SW 1271 (cell line): ENCODE measurements at regions not wholly inside any gene's neighbourhood (a gene's known extent, or its start where the extent isn't known, plus 50 kb on each side); places are given as distances from the start of the nearest gene placed in this dataset.

Source experiments
- DNase-seq, 2 experiments: peaks; one replicate each; lab custom pipeline; 2025; lab: John Stamatoyannopoulos, UW

DNA sequence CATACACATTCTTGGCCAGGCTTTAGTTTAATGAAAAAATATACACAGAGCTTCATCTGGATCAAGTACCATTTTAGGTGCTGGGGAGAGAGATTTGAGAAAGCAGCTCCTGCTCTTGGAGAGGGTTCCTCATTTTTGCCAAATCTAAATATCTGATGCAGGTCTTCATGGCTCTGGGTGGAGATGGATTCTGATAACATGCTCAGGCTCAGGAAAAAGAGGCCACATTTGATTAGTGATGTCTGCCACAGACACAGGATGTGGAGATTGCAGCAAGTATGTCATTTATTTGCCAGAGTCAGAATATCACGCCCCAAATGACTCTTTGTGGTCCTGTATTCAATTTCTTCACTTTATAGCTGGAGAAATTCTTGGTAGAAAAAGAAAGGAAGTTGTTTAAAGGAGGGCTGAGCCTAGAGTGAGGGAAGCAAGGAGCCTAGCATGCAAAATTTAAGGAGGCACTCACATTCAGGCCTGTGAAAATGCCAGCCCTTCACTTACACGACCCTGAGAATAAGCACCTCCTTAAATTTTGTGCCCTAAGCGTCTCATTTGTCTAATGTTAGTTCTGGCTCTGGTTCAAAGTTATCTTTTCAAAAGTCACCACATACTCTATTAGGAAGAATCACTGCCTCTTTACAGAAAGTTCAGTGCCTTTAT lies 492.9 kb upstream of the TBX3 start:
- DNase-seq, result no peak

- no peak for DNase-seq
Measured at GRCh38 chr12:115174920-115175319, 490.9 kb upstream of the TBX3 start.

- DNase-seq, result no peak
Measured at GRCh38 chr12:115172521-115172920, 488.5 kb upstream of the TBX3 start.

DNA sequence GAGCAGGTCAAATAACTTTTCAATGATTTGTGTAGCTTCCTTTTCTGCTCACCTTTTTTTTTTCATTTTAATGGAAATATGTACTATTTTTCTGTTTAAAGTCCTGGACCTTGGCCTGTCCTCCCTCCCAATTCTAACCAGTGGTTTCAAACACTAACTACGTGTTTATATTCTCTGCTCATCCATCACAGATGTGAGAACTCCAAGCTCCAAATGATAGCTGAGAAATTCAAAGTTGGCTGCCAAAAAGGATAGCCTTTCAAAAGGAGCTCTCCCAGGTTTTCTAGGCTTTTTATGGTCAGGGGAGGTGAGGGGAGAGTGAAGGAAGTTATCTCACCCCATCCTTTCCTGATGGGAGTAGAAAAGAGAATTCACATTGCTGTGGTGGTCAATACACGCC lies 486.0 kb upstream of the TBX3 start:
- no peak for DNase-seq

GRCh38 chr12:115166698-115167315 lies 482.8 kb upstream of the TBX3 start:
- DNase-seq, result no peak

DNA sequence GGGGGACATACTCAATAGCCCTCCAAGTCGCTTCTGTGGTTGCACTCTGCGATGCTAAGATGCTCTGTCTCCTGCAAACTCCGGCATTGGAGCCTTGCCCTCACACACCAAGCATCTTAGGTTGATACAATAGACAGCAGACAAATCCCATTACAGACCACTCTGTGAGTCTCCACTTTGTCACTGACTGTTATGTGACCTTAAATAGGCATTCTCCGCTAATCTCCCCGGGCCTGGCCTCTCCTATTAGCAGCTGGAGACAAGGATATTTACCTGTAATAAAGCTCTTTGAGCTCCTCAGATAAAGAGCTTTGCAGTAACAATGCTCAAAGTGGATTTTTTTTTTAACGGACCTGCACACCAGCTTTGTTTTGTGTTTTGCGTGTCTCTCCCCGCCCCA lies 479.7 kb upstream of the TBX3 start:
- DNase-seq, result no peak

- no peak for DNase-seq
Measured at GRCh38 chr12:115160271-115161128, 476.5 kb upstream of the TBX3 start.

GRCh38 chr12:115158816-115159215 lies 474.8 kb upstream of the TBX3 start:
- no peak for DNase-seq

DNA sequence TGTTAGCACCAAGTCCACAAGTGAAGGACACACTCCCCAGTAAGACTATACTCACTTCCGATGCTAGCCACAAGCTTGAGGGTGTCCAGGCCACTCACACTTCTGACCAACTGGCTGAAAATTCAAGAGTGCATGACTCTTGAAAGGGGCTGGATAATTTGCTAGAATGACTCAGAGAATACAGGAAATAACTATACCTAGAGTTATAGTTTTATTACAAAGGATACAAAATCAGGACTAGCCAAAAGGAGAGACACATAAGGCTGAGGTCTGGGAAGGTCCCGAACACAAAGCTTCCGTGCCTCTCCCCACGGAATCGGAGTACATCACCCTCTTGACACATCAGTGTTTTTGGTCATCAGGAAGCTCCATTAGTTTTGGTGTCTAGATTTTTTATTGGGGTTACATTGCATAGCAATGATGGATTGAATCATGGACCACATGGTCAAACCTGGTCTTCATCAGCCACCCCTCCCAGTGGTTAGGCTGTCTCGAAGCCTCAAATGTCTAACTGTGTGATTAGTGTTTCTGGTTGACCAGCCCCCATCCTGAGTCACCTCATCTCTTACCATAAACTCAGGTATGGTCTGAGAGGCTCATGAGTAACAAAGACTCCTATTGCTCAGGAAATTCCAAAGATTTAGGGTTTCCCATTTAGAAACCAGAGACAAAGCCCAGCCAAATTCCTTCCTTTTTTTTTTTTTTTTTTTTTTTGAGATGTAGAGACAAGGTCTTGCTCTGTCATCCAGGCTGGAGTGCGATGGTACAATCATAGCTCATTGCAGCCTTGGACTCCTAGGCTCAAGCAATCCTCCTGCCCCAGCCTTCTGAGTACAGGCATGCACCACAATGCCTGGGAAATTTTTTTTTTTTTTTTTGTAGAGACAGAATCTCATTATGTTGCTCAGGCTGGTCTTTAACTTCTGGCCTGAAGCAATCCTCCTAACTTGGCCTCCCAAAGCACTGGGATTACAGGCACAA lies 472.0 kb upstream of the TBX3 start:
- peak in 1 of 2 experiments; percentile 15 for DNase-seq

GRCh38 chr12:115149685-115150378 lies 465.9 kb upstream of the TBX3 start:
- no peak for DNase-seq

DNA sequence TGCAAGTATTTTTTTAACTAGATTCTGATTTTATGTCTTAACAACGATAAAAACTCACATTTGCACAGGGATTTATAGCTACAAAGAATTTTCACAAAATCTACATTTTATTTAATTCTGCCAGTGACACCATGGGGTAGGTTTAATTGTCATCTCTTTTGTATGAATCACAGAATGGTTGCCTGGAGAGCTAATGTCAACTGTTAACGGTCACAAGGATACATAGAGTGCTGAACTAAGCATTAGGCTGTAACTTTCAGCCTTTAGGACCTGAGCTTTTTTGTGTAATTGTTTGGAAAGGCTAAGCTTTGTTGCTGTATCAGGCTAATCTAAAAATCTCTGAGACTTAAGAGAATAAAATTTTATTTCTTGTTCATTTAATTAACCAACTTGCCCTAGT lies 465.3 kb upstream of the TBX3 start:
- no peak for DNase-seq

DNA sequence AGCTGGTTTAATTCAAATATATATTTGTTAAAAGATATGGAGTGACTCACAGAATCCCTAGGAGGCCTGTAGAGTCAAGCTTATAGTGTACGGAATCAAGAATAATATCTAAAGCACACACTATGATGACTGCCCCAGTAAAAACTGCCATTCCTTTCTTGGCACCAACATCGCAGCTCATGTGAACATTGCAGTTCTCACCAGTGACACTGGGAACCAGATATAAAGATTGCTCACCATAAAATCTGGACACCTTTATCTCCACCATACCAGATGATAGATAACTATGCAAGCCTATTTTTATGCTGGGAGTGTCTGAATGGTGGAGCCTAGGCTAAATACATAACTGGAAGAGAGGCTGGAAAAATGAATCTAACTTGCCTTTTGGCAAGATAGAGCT lies 463.9 kb upstream of the TBX3 start:
- no peak for DNase-seq

GRCh38 chr12:115146453-115146852 lies 462.5 kb upstream of the TBX3 start:
- no peak for DNase-seq

GRCh38 chr12:115144425-115144824 lies 460.4 kb upstream of the TBX3 start:
- DNase-seq, result no peak

- no peak for DNase-seq
Measured at GRCh38 chr12:115140981-115141655, 457.1 kb upstream of the TBX3 start.

DNA sequence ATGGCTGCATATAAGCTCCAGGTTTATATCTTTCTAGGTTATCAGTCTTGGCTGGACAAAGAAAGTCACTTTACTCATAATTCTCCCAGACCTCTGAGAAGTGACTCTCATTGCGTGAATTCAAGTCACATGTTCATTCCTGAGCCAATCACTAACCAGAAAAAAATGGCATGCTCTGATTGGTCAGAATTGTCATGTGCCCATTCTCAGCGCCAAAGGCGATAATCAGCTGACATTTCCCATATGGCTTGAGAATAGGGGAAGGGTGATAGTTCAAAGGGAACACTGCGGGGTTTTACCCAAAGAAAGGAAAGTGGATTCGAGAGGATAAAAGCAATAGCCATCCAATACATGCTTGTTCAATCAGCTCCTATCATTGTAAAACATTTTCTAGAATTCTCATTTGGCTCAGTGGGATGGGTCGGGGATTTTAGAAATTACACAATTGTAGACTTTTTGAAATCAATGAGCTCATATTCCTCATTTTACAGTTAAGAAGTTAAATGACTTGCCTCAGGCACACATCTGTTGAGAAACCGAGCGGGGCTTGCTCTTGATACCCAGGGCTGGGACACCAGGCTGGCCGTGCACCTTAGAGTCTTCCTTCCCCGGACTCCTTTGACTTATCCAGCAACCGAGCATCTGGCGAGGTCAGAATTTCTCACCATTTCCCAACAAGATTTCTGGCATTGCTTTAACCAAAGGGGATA lies 454.0 kb upstream of the TBX3 start:
- no peak for DNase-seq

DNA sequence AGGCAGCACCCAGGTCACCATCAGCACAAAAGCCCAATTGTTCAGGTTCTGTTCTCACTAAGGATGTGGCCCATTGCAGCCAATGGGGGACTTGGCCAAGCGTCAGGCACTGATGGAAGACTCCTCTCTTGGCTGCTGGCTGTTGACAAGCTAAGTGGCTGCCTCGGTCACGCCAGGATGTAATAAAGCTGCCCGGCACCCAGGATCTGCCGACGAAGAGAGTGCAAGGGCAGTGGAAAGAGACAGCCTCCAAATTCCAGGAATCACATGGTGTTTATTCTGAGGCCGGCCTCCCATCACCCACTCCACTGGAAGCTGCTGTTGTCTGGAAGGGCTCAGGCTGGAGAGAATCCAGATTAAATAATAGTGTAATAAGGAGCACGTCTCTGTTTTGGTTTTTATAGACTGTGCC lies 451.8 kb upstream of the TBX3 start:
- DNase-seq, result no peak

DNA sequence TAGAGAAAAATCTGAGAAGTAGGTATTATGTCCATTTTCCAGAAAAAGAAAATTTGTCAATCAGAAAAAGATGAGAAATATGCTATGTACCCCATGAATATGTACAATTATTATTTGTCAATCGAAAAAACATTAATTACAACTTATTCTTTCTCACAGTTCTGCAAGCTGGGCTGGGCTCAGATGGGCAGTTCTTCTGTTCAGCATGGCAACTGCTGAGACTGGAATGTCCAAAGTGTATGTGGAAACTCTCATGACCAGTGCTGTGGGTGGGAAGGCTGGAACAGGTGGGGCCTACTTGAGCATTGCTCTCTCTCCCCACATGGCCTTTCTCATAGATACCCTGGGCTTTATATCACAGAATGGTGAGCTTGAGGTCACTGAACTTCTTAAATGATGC lies 450.3 kb upstream of the TBX3 start:
- no peak for DNase-seq

DNA sequence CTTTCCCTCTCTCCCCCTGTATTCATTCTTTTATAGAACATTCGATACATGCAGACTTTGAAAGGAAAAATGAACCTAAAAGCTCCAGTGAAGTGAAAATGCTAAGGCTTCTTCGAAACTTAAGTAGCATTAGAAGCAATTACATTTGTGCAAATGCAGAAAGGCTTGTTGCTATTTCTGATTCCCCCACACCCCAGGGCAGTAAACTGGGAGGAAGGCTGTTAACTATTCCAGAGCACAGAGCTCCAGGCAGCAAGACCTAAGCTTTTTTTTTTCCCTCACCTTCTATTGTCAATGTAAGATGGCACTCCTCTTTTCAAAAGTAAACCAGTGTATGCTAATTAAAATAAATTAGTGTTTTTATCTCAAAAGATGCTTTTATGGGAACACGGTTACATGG lies 448.9 kb upstream of the TBX3 start:
- DNase-seq, result no peak

- DNase-seq, result no peak
Measured at GRCh38 chr12:115132145-115132544, 448.2 kb upstream of the TBX3 start.
